SK-N-SH (cell line): ENCODE measurements at regions not wholly inside any gene's neighbourhood (a gene's known extent, or its start where the extent isn't known, plus 50 kb on each side); places are given as distances from the start of the nearest gene placed in this dataset.
A peak's percentile ranks its signal among the peaks of the same experiment; 100 is the strongest.

Experiments
- CTCF ChIA-PET: fragments of 300-600, 350-600 bp; formaldehyde crosslinking; extraction: SDS; loops from one replicate; lab custom pipeline; 2021; lab: Yijun Ruan, JAX
- POLR2A ChIA-PET: fragments of 350-600 bp; sonication (Branson Sonifier 250); formaldehyde crosslinking; extraction: SDS; loops from one replicate; lab custom pipeline; 2020; ENCODE audit warnings: antibody characterized with exemption, inconsistent platforms; lab: Yijun Ruan, JAX
- DNase-seq: peaks from one replicate; pipeline ENCODE4 v3.0.0; 2012
- H2AFZ ChIP-seq: fragments of 200-600 bp; sonication (generic); 2 replicates; pipeline ENCODE4 v1.8.1; 2016; ENCODE audit warnings: antibody characterized with exemption, mild to moderate bottlenecking, low read depth
- H3F3A ChIP-seq: fragments of 200-600 bp; sonication (generic); replicated peaks from 2 replicates; pipeline ENCODE3; 2016; ENCODE audit warnings: antibody characterized with exemption, mild to moderate bottlenecking; ENCODE audit not compliant: insufficient read depth
- H3K27ac ChIP-seq, 2 experiments: fragments of 200-500 bp in 1 of 2; fragments of 200-600 bp in 1 of 2; sonication (Bioruptor generic) in 1 of 2; sonication (generic), shearing (Covaris generic) in 1 of 2; 2 replicates each; pipeline versions ENCODE4 v1.5.1 to v1.6.1; 2014 to 2016; ENCODE audit warnings: low read depth in 2 of 2, inconsistent platforms in 1 of 2, low read length in 1 of 2, mild to moderate bottlenecking in 1 of 2, mixed read lengths in 1 of 2
- H3K27me3 ChIP-seq: fragments of 200-600 bp; sonication (generic), shearing (Covaris generic); 2 replicates; pipeline ENCODE4 v1.6.1; 2016; ENCODE audit warnings: mixed run types; ENCODE audit not compliant: insufficient read depth
- H3K36me3 ChIP-seq, 2 experiments: fragments of 200-500 bp in 1 of 2; fragments of 200-600 bp in 1 of 2; sonication (Bioruptor generic) in 1 of 2; sonication (generic) in 1 of 2; replicated peaks in 1 of 2; 2 replicates each; pipeline versions ENCODE3 to v1.5.1; 2014 to 2016; ENCODE audit warnings: low read length in 1 of 2, mild to moderate bottlenecking in 1 of 2; ENCODE audit not compliant: insufficient read depth in 2 of 2, control insufficient read depth in 1 of 2
- H3K4me1 ChIP-seq, 2 experiments: fragments of 200-500 bp in 1 of 2; fragments of 200-600 bp in 1 of 2; sonication (Bioruptor generic) in 1 of 2; sonication (generic), shearing (Covaris generic) in 1 of 2; 2 replicates each; pipeline versions ENCODE4 v1.5.1 to v1.6.1; 2014 to 2016; ENCODE audit warnings: low read depth in 1 of 2, low read length in 1 of 2, mixed run types in 1 of 2; ENCODE audit not compliant: insufficient read depth in 2 of 2, control insufficient read depth in 1 of 2
- H3K4me2 ChIP-seq: fragments of 200-600 bp; sonication (generic), shearing (Covaris generic); 2 replicates; pipeline ENCODE4 v1.6.1; 2017; ENCODE audit warnings: mixed run types
- H3K4me3 ChIP-seq, 2 experiments: fragments of 200-500 bp in 1 of 2; fragments of 200-600 bp in 1 of 2; sonication (Bioruptor generic) in 1 of 2; sonication (generic), shearing (Covaris generic) in 1 of 2; 2 replicates each; pipeline versions ENCODE4 v1.5.1 to v1.8.1; 2014 to 2016; ENCODE audit warnings: low read depth in 2 of 2, inconsistent platforms in 1 of 2, low read length in 1 of 2, mild to moderate bottlenecking in 1 of 2, mixed read lengths in 1 of 2, moderate library complexity in 1 of 2
- H3K79me2 ChIP-seq: fragments of 200-600 bp; sonication (generic); 2 replicates; pipeline ENCODE4 v1.8.1; 2017; ENCODE audit warnings: mild to moderate bottlenecking; ENCODE audit not compliant: insufficient read depth
- H3K9ac ChIP-seq: fragments of 200-600 bp; sonication (generic); 2 replicates; pipeline ENCODE4 v1.6.1; 2017; ENCODE audit warnings: mixed run types
- H3K9me2 ChIP-seq: fragments of 200-600 bp; sonication (generic); 2 replicates; pipeline ENCODE4 v1.6.1; 2017; ENCODE audit warnings: mixed run types
- H3K9me3 ChIP-seq: fragments of 200-600 bp; sonication (generic); 2 replicates; pipeline ENCODE4 v1.6.1; 2017; ENCODE audit warnings: mixed run types, mild to moderate bottlenecking, moderate library complexity
- H4K20me1 ChIP-seq: fragments of 200-600 bp; sonication (generic); 2 replicates; pipeline ENCODE4 v1.6.1; 2017; ENCODE audit warnings: mild to moderate bottlenecking, mixed run types; ENCODE audit not compliant: insufficient read depth
- CTCF ChIP-seq: fragments of 200-600 bp; sonication (generic); IDR thresholded peaks from 2 replicates; pipeline ENCODE4 v1.6.1; 2017; ENCODE audit warnings: antibody characterized with exemption, mild to moderate bottlenecking, moderate library complexity
- EP300 ChIP-seq, 2 experiments: IDR thresholded peaks; 2 replicates each; pipeline versions ENCODE4 v1.4.0 to v1.6.1; 2012; ENCODE audit warnings: borderline replicate concordance in 1 of 2, low read depth in 1 of 2, low read length in 1 of 2
- FOXJ3 ChIP-seq: sonication (generic); formaldehyde crosslinking; IDR thresholded peaks from 2 replicates; pipeline ENCODE4 v1.5.1; 2020; ENCODE audit warnings: mild to moderate bottlenecking, missing genetic modification reagents
- GATA2 ChIP-seq: sonication (generic); formaldehyde crosslinking; IDR thresholded peaks from 2 replicates; pipeline ENCODE4 v1.5.0; 2020; ENCODE audit warnings: mild to moderate bottlenecking, missing genetic modification reagents
- IRF3 ChIP-seq: fragments of 150-350 bp; IDR thresholded peaks from 2 replicates; pipeline ENCODE4 v1.6.1; 2016; ENCODE audit warnings: mild to moderate bottlenecking, low read depth, low read length
- PBX3 ChIP-seq: IDR thresholded peaks from 2 replicates; pipeline ENCODE4; 2012
- POLR2AphosphoS5 ChIP-seq: IDR thresholded peaks from 2 replicates; pipeline ENCODE4 v1.6.1; 2012; ENCODE audit warnings: low read depth, low read length
- RFX5 ChIP-seq: IDR thresholded peaks from 2 replicates; pipeline ENCODE4 v1.6.1; 2012; ENCODE audit warnings: mild to moderate bottlenecking, improper control_type of control experiment, low read length
- RXRA ChIP-seq: IDR thresholded peaks from 2 replicates; pipeline ENCODE4 v1.4.0; 2012; ENCODE audit warnings: low read depth, mild to moderate bottlenecking, borderline replicate concordance
- TAF1 ChIP-seq: IDR thresholded peaks from 2 replicates; pipeline ENCODE4 v1.6.1; 2012; ENCODE audit warnings: low read depth, mild to moderate bottlenecking, low read length, moderate library complexity, borderline replicate concordance
- TCF12 ChIP-seq: IDR thresholded peaks from 2 replicates; pipeline ENCODE4 v1.4.0; 2012
- WGBS: methylation state at CpG from one replicate; pipeline ENCODE4 v1.1.6; 2017; ENCODE audit warnings: low lambda C conversion rate; 5-methylcytosine and 5-hydroxymethylcytosine counted together

- DNase-seq: peak; percentile 77
- no peaks in the 10 kb centered on the region for H3K79me2 ChIP-seq
- TF ChIP-seq EP300 (IDR thresholded peaks at IDR 0.05; ENCODE audit: borderline replicate concordance in 1 of 2, low read depth in 1 of 2, low read length in 1 of 2) (0 out of 4 replicates have a peak, but pooled peaks of 1 of the 2 experiments have one; percentile 24), POLR2AphosphoS5 (no peak), RFX5 (no peak), CTCF (no peak), TCF12 (no peak), RXRA (no peak), TAF1 (no peak), PBX3 (no peak), GATA2 (CRISPR knock-in tag) (peak; percentile 62)
- H3K4me1 ChIP-seq: peaks cover 0 to 26% of the 10 kb centered on the region in 2 experiments; a peak in 1 of 4 replicates
- no peaks in the 10 kb centered on the region for H3F3A ChIP-seq
- no peaks in the 10 kb centered on the region for H3K27me3 ChIP-seq
- CTCF ChIA-PET: interaction anchor here (0.9 to 4.6 kb wide), 5 partner anchors 8 to 226 kb away, joined by 3 to 25 read pairs (median 3); no protein-coding TSS in a partner anchor
- no peak overlapping the region for H3K27ac ChIP-seq
- POLR2A ChIA-PET: no interaction called here
- H3K9me2 ChIP-seq: no peaks in the 10 kb centered on the region
- no peaks in the 10 kb centered on the region for H3K36me3 ChIP-seq
- no peak overlapping the region for H3K9ac ChIP-seq
- H3K4me3 ChIP-seq: no peak overlapping the region
- H2AFZ ChIP-seq: no peak overlapping the region
- 41% methylated on average over 21 of the region's 22 CpGs for WGBS
- no peak overlapping the region for H3K4me2 ChIP-seq
- no peaks in the 10 kb centered on the region for H4K20me1 ChIP-seq
- no peaks in the 10 kb centered on the region for H3K9me3 ChIP-seq
Measured at GRCh38 chr10:124221356-124222317, 128.2 kb upstream of the CHST15 start.

GRCh38 chr10:124220971-124221355 is 127.6 kb upstream of the CHST15 start:
- Histone ChIP-seq H4K20me1 (no peaks in the 10 kb centered on the region), H3K79me2 (no peaks in the 10 kb centered on the region), H3K9me3 (no peaks in the 10 kb centered on the region), H3K4me3 (no peak overlapping the region), H2AFZ (no peak overlapping the region), H3K27me3 (no peaks in the 10 kb centered on the region), H3K4me1 (peaks cover 0 to 26% of the 10 kb centered on the region in 2 experiments; a peak in 1 of 4 replicates), H3K4me2 (no peak overlapping the region), H3K36me3 (no peaks in the 10 kb centered on the region), H3K9ac (no peak overlapping the region), H3K9me2 (no peaks in the 10 kb centered on the region), H3K27ac (no peak overlapping the region), H3F3A (no peaks in the 10 kb centered on the region)
- DNase-seq: peak; percentile 29
- no peak for TF ChIP-seq GATA2 (CRISPR knock-in tag)
- 0 out of 2 replicates have a peak, but pooled peaks have one; percentile 54 for TF ChIP-seq FOXJ3 (CRISPR knock-in tag)
- no peak for TF ChIP-seq IRF3
- WGBS: 61% methylated on average over 3 of the region's 12 CpGs
- POLR2A ChIA-PET: no interaction called here
- CTCF ChIA-PET: interaction anchor here (0.9 to 4.6 kb wide), 4 partner anchors 8 to 225 kb away, joined by 3 to 25 read pairs (median 10); no protein-coding TSS in a partner anchor
